H1 (cell line): ENCODE measurements at regions not wholly inside any gene's neighbourhood (a gene's known extent, or its start where the extent isn't known, plus 50 kb on each side); places are given as distances from the start of the nearest gene placed in this dataset.

ENCODE experiments used
- CTCF ChIA-PET: fragments of 300-600 bp; sonication (Branson Sonifier 250); formaldehyde crosslinking; loops from one replicate; lab custom pipeline; 2021; ENCODE audit not compliant: partially characterized antibody; lab: Charles Lee
- POLR2A ChIA-PET: fragments of 300-600 bp; sonication (Branson Sonifier 250); formaldehyde crosslinking; loops from one replicate; lab custom pipeline; 2021; ENCODE audit warnings: inconsistent platforms; ENCODE audit not compliant: partially characterized antibody; lab: Charles Lee
- DNase-seq, 2 experiments: peaks; one replicate each; pipeline versions ENCODE4 v3.0.0 to v3.0.0-alpha.2; 2010 to 2022; ENCODE audit warnings: low spot score in 2 of 2, low read depth in 1 of 2, mixed read lengths in 1 of 2
- FAIRE-seq: peaks from 2 replicates; lab custom pipeline; 2011; peaks lifted over from hg19 to GRCh38; lab: Jason Lieb, UNC
- H2AFZ ChIP-seq: 2 replicates; pipeline ENCODE4 v1.8.1; 2012; ENCODE audit warnings: low read length, inconsistent platforms
- H2AK5ac ChIP-seq: 2 replicates; pipeline ENCODE4 v1.6.1; 2013; ENCODE audit warnings: low read depth, low read length
- H2BK120ac ChIP-seq: replicated peaks from 2 replicates; pipeline ENCODE3; 2013; ENCODE audit warnings: low read depth, low read length, inconsistent platforms
- H2BK12ac ChIP-seq: 2 replicates; pipeline ENCODE4 v1.6.1; 2013; ENCODE audit warnings: low read depth, low read length
- H2BK15ac ChIP-seq: 2 replicates; pipeline ENCODE4 v1.6.1; 2013; ENCODE audit warnings: low read length
- H2BK20ac ChIP-seq: 2 replicates; pipeline ENCODE4 v1.6.1; 2013; ENCODE audit warnings: low read length
- H2BK5ac ChIP-seq: 2 replicates; pipeline ENCODE4 v1.6.1; 2013; ENCODE audit warnings: low read depth, low read length
- H3K14ac ChIP-seq: 2 replicates; pipeline ENCODE4 v1.6.1; 2013; ENCODE audit warnings: inconsistent platforms; ENCODE audit not compliant: insufficient read length
- H3K18ac ChIP-seq: 2 replicates; pipeline ENCODE4 v1.6.1; 2013; ENCODE audit warnings: low read length; ENCODE audit errors: extremely low read depth
- H3K23ac ChIP-seq: 2 replicates; pipeline ENCODE4 v1.6.1; 2013; ENCODE audit warnings: inconsistent platforms; ENCODE audit not compliant: insufficient read length
- H3K23me2 ChIP-seq: 2 replicates; pipeline ENCODE4 v1.6.1; 2013; ENCODE audit warnings: low read depth, low read length
- H3K27ac ChIP-seq: 2 replicates; pipeline ENCODE4 v1.6.1; 2011; ENCODE audit warnings: low read depth, low read length, inconsistent platforms
- H3K27me3 ChIP-seq, 4 experiments: replicated peaks in 1 of 4; 1 replicate in 1 of 4; 2 replicates in 3 of 4; pipeline versions ENCODE4 v1.6.1 to v1.8.1; 2011 to 2013; ENCODE audit warnings: low read length in 3 of 4, mild to moderate bottlenecking in 3 of 4, inconsistent platforms in 2 of 4, mixed read lengths in 2 of 4, moderate library complexity in 1 of 4; ENCODE audit not compliant: control insufficient read depth in 3 of 4, insufficient read depth in 3 of 4; ENCODE audit errors: extremely low read depth in 1 of 4
- H3K36me3 ChIP-seq, 4 experiments: 2 replicates each; pipeline versions ENCODE4 v1.6.1 to v1.8.1; 2011 to 2013; ENCODE audit warnings: mild to moderate bottlenecking in 4 of 4, low read length in 3 of 4, moderate library complexity in 2 of 4, control low read depth in 1 of 4, inconsistent platforms in 1 of 4; ENCODE audit not compliant: insufficient read depth in 4 of 4, control insufficient read depth in 2 of 4
- H3K4ac ChIP-seq: replicated peaks from 2 replicates; pipeline ENCODE3; 2013; ENCODE audit warnings: low read length, low read depth, mixed read lengths, inconsistent platforms; ENCODE audit not compliant: insufficient read length
- H3K4me1 ChIP-seq, 4 experiments: replicated peaks in 1 of 4; 1 replicate in 1 of 4; 2 replicates in 3 of 4; pipeline versions ENCODE4 v1.6.1 to v1.8.1; 2011 to 2013; ENCODE audit warnings: low read length in 3 of 4, inconsistent platforms in 2 of 4, mixed read lengths in 1 of 4; ENCODE audit not compliant: insufficient read depth in 4 of 4, control insufficient read depth in 3 of 4
- H3K4me2 ChIP-seq, 2 experiments: 2 replicates each; pipeline versions ENCODE4 v1.6.1 to v1.8.1; 2011 to 2013; ENCODE audit warnings: low read depth in 2 of 2, low read length in 2 of 2, control low read depth in 1 of 2, inconsistent platforms in 1 of 2, mild to moderate bottlenecking in 1 of 2; ENCODE audit not compliant: insufficient read depth in 1 of 2
- H3K4me3 ChIP-seq, 4 experiments: fragments of 200-600, 300-600 bp in 1 of 4; sonication (generic), shearing (Covaris generic), sonication (Bioruptor Twin) in 1 of 4; 2 replicates each; pipeline versions ENCODE4 v1.5.1 to v1.8.1; 2011 to 2016; ENCODE audit warnings: low read length in 4 of 4, low read depth in 3 of 4, control low read depth in 2 of 4, inconsistent platforms in 2 of 4, mild to moderate bottlenecking in 2 of 4, mixed read lengths in 1 of 4, moderate library complexity in 1 of 4; ENCODE audit not compliant: insufficient read depth in 2 of 4; ENCODE audit errors: extremely low read depth in 1 of 4
- H3K56ac ChIP-seq: replicated peaks from 2 replicates; pipeline ENCODE3; 2013; ENCODE audit warnings: low read depth, mild to moderate bottlenecking, mixed read lengths, low read length, inconsistent platforms; ENCODE audit not compliant: insufficient read length
- H3K79me1 ChIP-seq: 2 replicates; pipeline ENCODE4 v1.6.1; 2013; ENCODE audit warnings: low read depth, low read length, control low read depth
- H3K79me2 ChIP-seq, 2 experiments: 2 replicates each; pipeline versions ENCODE4 v1.6.1 to v1.8.1; 2012 to 2013; ENCODE audit warnings: low read length in 2 of 2, mild to moderate bottlenecking in 2 of 2, inconsistent platforms in 1 of 2; ENCODE audit not compliant: insufficient read depth in 2 of 2, control insufficient read depth in 1 of 2
- H3K9ac ChIP-seq, 4 experiments: replicated peaks in 1 of 4; 1 replicate in 1 of 4; 2 replicates in 3 of 4; pipeline versions ENCODE4 v1.6.1 to v1.8.1; 2011 to 2013; ENCODE audit warnings: low read depth in 3 of 4, low read length in 3 of 4, control low read depth in 2 of 4, mild to moderate bottlenecking in 2 of 4, moderate library complexity in 2 of 4, inconsistent platforms in 1 of 4; ENCODE audit errors: extremely low read depth in 1 of 4
- H3K9me3 ChIP-seq, 2 experiments: 2 replicates each; pipeline versions ENCODE4 v1.6.1 to v1.8.1; 2012 to 2013; ENCODE audit warnings: mild to moderate bottlenecking in 2 of 2, moderate library complexity in 2 of 2, control low read depth in 1 of 2, inconsistent platforms in 1 of 2, low read depth in 1 of 2, low read length in 1 of 2, mixed read lengths in 1 of 2; ENCODE audit not compliant: insufficient read depth in 2 of 2
- H4K20me1 ChIP-seq, 2 experiments: replicated peaks in 1 of 2; 2 replicates each; pipeline versions ENCODE3 to v1.8.1; 2011 to 2013; ENCODE audit warnings: inconsistent platforms in 2 of 2, low read length in 2 of 2, mild to moderate bottlenecking in 1 of 2; ENCODE audit not compliant: insufficient read depth in 2 of 2, control insufficient read depth in 1 of 2
- H4K5ac ChIP-seq: 2 replicates; pipeline ENCODE4 v1.6.1; 2013; ENCODE audit warnings: low read length, low read depth, mixed read lengths, inconsistent platforms; ENCODE audit not compliant: insufficient read length
- H4K8ac ChIP-seq: 2 replicates; pipeline ENCODE4 v1.8.0; 2013; ENCODE audit warnings: mild to moderate bottlenecking, moderate library complexity, low read length, inconsistent platforms; ENCODE audit not compliant: insufficient read depth; ENCODE audit errors: extremely low read depth
- H4K91ac ChIP-seq: replicated peaks from 2 replicates; pipeline ENCODE3; 2013; ENCODE audit warnings: low read length, mixed read lengths, inconsistent platforms; ENCODE audit not compliant: insufficient read length
- JUN ChIP-seq: IDR thresholded peaks from 2 replicates; pipeline ENCODE4 v1.6.1; 2011; ENCODE audit warnings: low read depth, mild to moderate bottlenecking, improper control_type of control experiment, low read length
- KDM1A ChIP-seq: fragments of 200-600, 300-600 bp; sonication (generic); IDR thresholded peaks from 2 replicates; pipeline ENCODE4 v1.7.1; 2016; ENCODE audit warnings: mild to moderate bottlenecking, low read length, borderline replicate concordance
- PHF8 ChIP-seq: fragments of 200-600 bp; sonication (generic); conservative IDR thresholded peaks from 2 replicates; pipeline ENCODE4 v1.7.1; 2012; ENCODE audit warnings: low read depth, mild to moderate bottlenecking, inconsistent platforms, low read length, moderate library complexity
- TEAD4 ChIP-seq: IDR thresholded peaks from 2 replicates; pipeline ENCODE4 v1.6.1; 2012; ENCODE audit warnings: low read depth, low read length, inconsistent platforms, mixed read lengths
- WGBS, 2 experiments: shearing (Covaris generic) in 1 of 2; methylation state at CpG; one replicate each; pipeline versions ENCODE4 v1.1.6 to v1.1.7; 2013 to 2015; ENCODE audit warnings: low lambda C conversion rate in 2 of 2, mixed read lengths in 2 of 2, inconsistent platforms in 1 of 2, low coverage in 1 of 2, missing lambda C conversion rate in 1 of 2; ENCODE audit not compliant: insufficient replicate concordance in 2 of 2, insufficient coverage in 1 of 2, insufficient read length in 1 of 2; ENCODE audit errors: extremely low coverage in 1 of 2, missing lambda C conversion rate in 1 of 2; 5-methylcytosine and 5-hydroxymethylcytosine counted together

GRCh38 chr1:193937308-193937707, 750.9 kb upstream of the B3GALT2 start:
- POLR2A ChIA-PET, result no interaction called here
- Histone ChIP-seq H3K18ac (no peak overlapping the region), H3K4me3 (no peak overlapping the region), H3K36me3 (no peaks in the 10 kb centered on the region), H2BK15ac (no peak overlapping the region), H2BK12ac (no peak overlapping the region), H3K23ac (no peak overlapping the region), H4K5ac (no peak overlapping the region), H3K9ac (no peak overlapping the region), H3K27me3 (no peaks in the 10 kb centered on the region), H4K20me1 (no peaks in the 10 kb centered on the region), H3K4me2 (no peak overlapping the region), H4K8ac (no peak overlapping the region), H3K79me2 (no peaks in the 10 kb centered on the region), H2AK5ac (no peak overlapping the region), H3K4ac (no peak overlapping the region), H2AFZ (no peak overlapping the region), H2BK5ac (no peak overlapping the region), H2BK120ac (no peak overlapping the region), H2BK20ac (no peak overlapping the region), H3K9me3 (peaks cover 0 to 3% of the 10 kb centered on the region in 2 experiments; a peak in 1 of 4 replicates), H3K79me1 (no peaks in the 10 kb centered on the region), H3K56ac (no peak overlapping the region), H3K27ac (no peak overlapping the region), H4K91ac (no peak overlapping the region), H3K23me2 (no peaks in the 10 kb centered on the region), H3K4me1 (0 out of 7 replicates have a peak, but pooled peaks cover 0 to 2% (median 0%) of the 10 kb centered on the region in 4 experiments), H3K14ac (no peak overlapping the region)
- no peak for DNase-seq
- TF ChIP-seq TEAD4 (no peak), KDM1A (no peak), JUN (no peak), PHF8 (no peak)
- 88% methylated on average over 1 of the region's 1 CpG; no CpG with 5 or more reads in 1 of the 2 experiments for WGBS, 2 experiments
- no peak for FAIRE-seq
- CTCF ChIA-PET, result no interaction called here
